LHCN-M2 (cell line): ENCODE measurements at regions not wholly inside any gene's neighbourhood (a gene's known extent, or its start where the extent isn't known, plus 50 kb on each side); places are given as distances from the start of the nearest gene placed in this dataset.
"Not testable (repeated sequence)": the region's sequence is repeated elsewhere in the genome, so short reads cannot be mapped to it uniquely, and the experiment has no call there.

ENCODE experiments used
- DNase-seq: peaks from one replicate; pipeline ENCODE4 v3.0.0-alpha.2; 2012; ENCODE audit warnings: low read depth

DNA sequence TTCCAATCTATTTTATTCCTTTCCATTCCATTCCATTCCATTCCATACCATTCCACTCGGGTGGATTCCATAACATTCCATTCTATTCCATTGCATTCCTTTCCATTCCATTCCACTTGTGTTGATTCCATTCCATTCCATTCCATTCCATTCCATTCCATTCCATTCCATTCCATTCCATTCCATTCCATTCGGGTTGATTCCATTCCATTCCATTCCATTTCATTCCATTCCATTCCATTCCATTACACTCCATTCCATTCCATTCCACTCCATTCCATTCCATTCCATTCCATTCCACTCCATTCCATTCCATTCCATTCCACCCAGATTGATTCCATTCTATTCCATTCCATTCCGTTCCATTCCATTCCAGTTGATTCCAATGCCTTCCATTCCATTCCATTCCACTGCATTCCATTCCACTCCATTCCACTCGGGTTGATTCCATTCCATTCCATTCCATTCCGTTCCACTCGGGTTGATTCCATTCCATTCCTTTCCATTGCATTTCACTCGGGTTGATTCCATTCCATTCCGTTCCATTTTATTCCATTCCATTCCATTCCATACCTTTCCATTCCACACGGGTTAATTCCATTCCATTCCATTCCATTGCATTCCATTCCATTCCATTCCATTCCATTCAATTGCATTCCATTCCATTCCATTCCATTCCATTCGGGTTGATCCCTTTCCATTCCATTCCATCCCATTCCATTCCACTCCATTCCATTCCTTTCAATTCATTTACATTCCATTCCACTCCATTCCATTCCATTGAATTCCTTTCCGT lies 168.4 kb downstream of the CWH43 start:
- peak; percentile 22 for DNase-seq

DNA sequence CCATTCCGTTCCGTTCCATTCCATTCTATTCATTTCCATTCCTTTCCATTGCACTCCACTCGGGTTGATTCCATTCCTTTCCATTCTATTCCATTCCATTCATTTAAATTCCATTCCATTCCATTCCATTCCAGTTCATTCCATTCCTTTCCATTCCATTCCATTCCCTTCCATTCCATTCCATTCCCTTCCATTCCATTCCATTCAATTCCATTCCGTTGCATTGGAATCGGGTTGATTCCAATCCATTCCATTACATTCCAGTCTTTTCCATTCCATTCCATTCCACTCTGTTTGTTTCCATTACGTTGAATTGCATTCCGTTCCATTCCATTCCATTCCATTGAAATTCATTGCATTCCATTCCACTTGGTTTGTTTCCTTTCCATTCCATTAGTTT lies 169.2 kb downstream of the CWH43 start:
- DNase-seq = not testable (repeated sequence)

DNA sequence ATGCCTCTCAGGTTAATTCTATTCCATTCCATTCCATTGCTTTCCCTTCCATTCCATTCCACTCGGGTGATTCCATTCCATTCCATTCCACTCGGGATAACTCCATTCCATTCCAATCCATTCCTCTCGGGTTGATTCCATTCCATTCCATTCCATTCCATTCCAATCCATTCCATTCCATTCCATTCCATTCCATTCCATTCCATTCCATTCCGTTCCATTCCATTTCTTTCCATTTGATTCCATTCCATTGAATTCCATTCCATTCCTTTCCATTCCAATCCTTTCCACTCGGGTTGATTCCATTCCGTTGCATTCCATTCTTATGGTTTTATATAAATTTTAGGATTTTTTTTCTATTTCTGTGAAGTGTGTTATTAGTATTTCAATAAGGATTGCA lies 170.2 kb downstream of the CWH43 start:
- not testable (repeated sequence) for DNase-seq

DNA sequence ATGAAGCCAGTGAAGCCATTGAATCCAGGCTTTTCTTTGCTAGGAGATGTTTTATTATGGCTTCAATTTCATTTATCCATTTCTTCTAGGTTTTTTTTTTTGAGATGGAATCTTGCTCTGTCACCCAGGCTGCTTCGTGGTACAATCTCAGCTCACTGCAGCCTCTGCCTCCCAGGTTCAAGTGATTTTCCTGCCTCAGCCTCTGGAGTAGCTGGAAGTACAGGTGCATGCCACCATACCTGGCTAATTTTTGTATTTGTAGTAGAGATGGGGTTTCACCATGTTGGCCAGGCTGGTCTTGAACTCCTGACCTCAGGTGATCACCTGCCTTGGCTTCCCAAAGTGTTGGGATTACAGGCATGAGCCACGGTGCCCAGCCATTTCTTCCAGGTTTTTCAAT lies 171.6 kb downstream of the CWH43 start:
- not testable (repeated sequence) for DNase-seq

DNA sequence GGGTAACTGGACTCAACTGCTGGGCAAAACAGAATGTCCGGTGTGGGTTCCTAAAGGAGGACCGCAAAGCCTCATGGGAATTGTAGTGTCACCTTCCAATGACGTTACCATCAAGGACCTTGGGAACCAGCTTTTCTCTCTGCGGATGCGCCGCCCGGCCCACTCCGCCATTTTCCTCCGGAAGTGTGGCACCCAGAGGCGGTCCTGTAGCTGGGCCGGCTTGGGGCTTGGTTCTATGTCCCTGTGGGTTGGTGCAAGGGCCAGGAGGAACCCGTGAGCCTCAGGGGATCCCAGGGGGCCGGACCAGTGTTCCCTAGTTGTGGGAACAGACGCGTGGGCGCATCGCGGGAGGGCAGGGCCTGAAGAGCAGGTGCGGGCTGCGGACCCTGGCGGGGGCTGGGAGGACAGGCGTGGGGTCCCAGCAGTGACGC lies 175.1 kb downstream of the CWH43 start:
- DNase-seq = not testable (repeated sequence)

DNA sequence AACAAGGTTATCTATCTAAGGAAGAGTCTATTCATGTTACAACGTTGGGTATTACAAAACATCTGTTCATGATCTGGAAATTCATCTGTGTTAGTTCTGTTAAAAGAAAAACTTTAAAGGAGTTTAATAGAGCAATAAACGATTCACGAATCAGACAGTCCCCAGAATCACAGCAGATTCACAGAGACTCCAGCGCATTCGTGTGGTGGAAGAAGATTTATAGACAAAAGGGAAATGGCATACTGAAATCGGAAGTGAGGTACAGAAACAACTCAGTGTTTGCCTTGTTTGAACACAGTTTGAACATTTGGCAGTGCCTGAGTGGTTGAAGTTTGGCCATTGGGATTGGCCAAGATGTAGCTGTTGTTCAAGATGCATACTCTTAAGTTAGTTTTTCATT lies 178.8 kb downstream of the CWH43 start:
- not testable (repeated sequence) for DNase-seq

DNA sequence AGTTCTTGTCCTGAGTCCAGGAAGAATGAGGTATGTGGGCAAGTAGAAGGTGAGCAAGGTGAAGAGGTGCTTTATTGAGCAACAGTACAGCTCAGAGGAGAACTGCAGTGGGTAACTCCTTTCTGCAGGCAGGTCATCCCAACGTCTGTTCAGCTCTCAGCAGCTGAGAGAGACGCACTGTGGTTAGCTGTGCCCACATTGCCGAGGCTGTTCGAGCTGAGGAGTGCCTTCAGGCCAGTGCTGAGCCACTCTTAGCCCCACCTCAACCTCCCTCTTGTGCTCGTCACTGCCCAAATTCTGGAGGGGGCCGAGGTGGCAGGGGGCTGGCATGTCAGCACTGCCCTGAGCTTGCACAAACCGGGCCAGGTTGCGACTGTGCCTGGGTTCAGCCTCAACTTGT lies 191.8 kb downstream of the CWH43 start:
- DNase-seq = not testable (repeated sequence)

DNA sequence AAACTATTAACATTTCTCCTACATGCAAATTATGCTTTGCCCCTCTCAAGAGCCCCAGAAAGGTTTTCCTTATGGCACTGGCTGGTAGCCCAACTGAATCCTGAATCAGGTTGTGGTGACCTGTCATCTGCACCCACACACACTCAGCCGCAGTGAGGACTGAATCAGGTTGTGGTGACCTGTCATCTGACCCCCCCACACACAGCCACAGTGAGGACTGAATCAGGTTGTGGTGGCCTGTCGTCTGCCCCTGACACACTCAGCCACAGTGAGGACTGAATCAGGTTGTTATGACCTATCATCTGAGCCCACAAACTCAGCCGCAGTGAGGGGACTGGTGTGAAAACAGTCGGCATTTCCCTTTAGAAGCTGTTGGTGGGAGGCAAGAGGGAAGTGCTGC lies 195.0 kb downstream of the CWH43 start:
- not testable (repeated sequence) for DNase-seq

DNA sequence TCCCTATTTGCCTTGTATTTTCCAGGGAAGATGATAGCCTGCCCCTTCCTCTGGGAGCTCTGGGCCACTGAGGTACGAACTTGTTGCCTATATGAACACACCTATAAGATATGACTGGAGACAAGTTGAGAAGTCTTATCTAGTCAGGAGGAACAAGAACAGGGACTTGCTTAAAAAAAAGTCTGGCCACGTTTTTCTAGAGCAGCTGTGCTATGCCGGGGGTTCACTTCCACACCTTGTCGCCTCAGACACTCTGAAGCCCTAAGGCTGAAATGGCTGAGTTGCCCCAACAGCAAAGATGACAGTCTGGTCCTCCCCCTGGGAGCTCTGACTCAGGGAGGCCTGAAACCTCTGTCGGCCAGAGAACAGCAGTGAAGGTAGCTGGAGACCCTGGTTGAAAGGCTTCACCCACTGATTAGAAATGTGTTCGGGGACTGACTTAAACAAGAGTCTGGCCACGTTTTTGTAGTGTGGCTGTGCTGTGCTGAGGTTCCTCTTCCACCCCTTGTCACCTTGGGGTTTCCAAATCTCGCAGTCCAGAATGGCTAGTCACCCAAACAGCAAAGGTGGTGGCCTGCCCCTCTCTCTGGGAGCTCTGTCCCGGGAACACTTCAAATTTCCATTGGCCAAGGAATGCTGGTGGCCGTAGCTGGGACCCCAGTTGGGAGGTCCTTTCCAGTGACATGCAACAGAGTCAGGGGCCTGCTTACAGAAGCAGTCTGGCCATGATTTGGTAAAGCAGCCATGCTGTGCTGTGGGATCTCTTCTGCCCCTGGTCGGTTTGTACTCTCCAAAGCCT lies 225.5 kb downstream of the CWH43 start:
- not testable (repeated sequence) for DNase-seq

DNA sequence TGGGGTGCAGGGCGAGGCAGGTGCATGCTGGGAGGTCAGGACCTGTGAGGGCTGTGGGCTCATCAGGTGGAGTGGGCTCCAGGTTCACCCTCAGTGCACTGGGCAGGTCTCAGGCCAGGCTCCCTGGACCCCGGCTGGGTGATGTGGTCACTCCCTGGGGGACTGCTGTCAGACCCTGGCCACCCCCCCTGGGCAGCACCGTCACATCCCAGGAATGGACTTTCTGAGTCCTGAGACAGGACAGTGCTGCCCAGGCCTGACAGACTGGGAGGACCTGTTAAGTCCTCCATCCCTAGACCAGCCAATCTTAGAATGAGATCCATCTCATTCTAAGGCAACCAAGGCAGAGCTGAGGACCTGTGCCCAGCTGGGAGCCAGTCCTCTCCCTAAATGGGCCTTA lies 227.2 kb downstream of the CWH43 start:
- not testable (repeated sequence) for DNase-seq

DNA sequence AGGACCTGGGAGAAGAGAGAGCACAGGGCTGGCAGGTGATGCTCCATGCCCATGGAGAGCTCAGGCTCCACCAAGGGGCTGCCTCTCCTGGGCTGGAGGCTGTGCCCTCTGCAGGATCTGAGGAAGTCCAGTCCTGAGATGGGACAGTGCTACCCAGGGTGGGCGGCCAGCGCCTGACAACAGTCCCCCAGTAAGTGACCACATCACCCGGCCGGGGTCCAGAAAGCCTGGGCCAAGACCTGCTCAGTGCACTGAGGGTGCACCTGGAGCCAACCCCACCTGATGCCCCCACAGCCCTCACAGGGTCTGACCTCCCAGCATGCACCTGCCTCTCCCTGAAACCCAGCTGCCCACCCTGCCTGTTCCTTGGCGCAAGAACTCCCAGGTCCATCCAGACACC lies 227.7 kb downstream of the CWH43 start:
- DNase-seq = not testable (repeated sequence)

DNA sequence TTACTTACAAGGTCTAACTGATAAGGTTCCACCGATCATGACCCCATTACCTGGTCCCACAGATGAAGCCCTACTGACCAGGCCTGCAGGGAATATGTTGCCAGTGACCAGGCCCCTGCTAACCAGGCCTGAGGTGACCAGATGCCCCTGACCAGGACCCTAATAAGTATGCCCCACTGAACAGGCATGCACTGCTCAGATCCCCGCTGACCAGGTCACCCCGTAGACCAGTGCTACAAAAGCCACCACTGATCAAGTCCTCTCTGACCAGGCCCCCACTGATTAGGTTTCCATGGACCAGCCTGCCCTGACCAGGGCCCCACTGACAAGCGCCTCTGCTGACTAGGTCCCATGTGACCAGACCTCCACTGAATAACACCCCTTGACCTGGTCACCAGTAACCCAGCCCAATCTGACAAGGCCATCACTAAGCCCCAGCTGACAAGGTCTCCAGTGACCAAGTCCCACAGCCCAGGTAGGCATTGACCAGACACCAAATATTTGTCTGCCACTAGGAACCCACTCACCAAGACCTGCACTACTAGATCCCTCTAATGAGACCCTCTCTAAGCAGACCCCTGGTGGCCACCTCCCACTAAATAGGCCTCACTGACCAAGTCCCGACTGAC lies 228.5 kb downstream of the CWH43 start:
- not testable (repeated sequence) for DNase-seq

DNA sequence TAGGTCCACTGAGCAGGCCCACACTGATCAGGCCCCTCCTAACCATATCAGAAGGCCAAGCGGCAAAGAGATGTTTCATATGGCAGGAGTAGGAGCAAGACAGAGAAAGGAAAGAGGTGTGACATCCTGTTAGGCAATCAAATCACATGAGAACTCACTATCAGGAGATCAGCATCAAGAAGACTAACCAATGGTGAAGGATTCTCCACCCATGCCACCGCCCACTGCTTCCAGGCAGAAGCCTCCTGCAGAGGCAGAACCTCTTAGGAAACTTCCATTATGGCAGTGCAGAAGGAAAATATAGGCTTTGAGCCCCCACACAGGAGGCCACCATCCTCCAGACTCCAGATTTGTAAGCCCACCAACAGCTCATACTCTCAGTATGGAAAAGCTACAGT lies 229.0 kb downstream of the CWH43 start:
- DNase-seq = not testable (repeated sequence)

DNA sequence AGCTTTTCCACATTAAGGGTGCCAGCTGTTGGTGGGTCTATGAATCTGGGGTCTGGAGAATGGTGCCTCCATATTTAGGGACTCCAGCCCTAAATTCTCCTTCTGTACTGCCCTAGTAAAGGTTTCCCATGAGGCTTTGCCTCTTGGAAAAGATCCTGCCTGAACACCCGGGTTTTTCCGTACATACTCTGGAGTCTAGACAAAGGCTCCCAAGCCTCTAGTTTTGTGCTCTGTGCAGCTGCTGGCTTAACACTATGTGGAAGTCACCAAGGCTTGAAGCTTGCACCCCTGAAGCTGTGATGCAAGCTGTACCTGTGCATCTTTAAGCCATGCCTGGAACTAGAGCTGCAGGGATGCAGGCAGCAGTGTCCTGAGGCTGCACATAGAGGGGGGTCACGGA lies 230.5 kb downstream of the CWH43 start:
- not testable (repeated sequence) for DNase-seq

DNA sequence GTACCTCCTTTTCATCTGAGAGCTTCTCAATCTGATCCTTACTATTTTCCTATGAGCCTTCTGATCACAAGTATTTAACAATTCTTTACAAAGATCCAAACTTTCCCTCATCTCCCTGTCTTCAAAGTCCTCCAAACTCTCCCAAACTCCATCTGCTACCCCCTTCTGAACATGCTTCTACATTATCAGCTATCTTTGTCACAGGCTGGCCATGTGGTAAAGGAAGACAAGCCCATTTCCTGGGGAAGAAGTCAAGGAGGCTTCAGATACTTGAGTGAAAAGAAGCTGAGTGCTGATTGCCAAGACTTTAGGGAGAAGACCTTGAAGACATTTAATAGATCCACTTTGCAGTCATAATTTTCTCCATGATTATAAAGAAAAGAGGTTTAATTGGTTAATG lies 231.4 kb downstream of the CWH43 start:
- DNase-seq = no peak

DNA sequence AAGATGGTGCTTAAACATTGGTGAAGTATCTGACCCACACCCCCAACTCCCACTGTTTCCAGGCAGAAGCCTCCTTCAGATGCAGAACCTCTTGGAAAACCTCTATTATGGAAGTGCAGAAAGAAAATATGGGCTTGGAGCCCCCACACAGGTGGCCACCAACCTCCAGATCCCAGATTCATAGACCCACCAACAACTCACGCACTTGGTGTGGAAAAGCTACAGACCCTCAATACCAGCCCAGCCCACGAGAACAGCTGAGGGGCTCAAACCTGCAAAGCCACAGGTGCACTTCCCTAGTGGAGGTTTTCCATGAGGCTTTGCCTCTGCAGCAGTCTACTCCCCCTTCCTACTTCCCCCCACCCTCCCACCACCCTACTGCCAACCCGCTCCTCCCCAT lies 232.0 kb downstream of the CWH43 start:
- DNase-seq = not testable (repeated sequence)

DNA sequence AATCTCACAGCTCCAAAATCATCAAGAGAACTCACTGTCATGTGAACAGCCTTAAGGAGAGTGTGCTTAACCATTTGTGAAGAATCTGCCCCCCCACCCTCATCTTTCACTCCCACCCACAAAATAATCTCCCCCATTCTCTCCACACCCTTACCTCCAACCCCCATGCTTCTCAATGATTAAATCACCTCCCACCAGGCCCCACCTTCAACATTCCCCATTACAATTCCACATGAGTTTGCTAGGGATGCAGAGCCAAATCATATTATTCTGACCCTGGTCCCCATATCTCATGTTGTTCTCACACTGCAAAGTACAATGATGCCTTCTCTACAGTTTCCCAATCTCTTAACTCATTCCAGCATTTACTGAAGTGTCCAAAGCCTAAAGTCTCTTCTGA lies 232.9 kb downstream of the CWH43 start:
- DNase-seq = not testable (repeated sequence)

DNA sequence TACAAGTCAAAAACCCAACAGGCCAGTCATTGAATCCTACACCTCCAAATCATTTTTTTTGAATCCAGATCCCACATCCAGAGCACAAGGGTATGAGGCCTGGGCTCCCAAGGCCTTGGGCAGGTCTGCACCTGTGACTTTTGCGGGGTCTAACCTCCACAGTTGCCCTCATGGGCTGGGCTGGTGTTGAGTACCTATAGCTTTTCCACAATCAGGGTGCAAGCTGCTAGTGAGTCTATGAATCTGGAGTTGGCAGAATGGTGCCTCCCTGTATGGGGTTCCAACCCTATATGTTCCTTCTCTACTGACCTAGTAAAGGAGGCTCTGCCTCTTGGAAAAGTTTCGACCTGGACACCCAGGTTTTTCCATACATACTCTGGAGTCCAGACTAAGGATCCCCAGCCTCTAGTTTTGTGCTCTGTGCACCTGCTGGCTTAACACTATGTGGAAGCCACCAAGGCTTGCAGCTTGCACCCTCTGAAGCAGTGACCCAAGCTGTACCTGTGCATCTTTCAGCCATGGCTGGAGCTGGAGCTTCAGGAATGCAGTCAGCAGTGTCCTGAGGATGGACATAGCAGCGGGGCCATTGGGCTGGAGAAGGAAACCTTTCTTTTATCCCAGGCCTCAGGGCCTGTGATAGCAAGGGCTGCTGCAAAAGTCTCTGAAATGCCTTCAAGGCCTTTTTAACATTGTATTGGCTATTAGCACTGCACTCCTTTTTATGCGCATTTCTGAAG lies 233.6 kb downstream of the CWH43 start:
- not testable (repeated sequence) for DNase-seq

DNA sequence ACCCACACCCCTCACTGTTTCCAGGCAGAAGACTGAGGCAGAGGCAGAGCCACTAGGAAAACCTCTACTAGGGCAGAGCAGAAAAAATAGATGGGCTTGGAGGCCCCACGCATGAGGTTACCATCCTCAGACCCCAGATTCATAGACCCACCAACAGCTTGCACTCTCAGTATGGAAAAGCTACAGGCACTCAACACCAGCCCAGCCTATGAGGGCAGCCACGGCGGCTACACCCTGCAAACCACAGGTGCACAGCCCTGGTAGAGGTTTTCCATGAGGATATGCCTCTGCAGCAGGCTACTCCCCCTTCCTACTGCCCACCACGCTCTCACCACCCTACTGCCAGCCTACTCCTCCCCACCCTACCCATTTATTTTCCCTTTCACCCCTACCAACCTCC lies 235.1 kb downstream of the CWH43 start:
- DNase-seq = no peak

DNA sequence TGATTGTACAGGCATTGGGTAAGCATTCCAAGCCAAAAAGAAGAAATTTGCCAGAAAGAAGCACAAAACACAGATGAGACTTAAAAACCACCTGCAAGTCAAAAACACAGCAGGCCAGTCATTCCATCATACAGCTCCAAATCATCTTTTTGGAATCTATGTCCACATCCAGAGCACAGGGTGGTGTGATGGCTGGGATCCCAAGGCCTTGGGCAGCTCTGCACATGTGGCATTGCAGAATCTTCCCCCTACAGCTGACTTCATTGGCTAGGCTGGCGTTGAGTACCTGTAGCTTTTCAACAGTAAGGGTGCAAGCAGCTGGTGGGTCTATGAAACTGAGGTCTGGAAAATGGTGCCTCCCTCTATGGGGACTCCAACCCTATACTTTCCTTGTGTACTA lies 236.7 kb downstream of the CWH43 start:
- not testable (repeated sequence) for DNase-seq

DNA sequence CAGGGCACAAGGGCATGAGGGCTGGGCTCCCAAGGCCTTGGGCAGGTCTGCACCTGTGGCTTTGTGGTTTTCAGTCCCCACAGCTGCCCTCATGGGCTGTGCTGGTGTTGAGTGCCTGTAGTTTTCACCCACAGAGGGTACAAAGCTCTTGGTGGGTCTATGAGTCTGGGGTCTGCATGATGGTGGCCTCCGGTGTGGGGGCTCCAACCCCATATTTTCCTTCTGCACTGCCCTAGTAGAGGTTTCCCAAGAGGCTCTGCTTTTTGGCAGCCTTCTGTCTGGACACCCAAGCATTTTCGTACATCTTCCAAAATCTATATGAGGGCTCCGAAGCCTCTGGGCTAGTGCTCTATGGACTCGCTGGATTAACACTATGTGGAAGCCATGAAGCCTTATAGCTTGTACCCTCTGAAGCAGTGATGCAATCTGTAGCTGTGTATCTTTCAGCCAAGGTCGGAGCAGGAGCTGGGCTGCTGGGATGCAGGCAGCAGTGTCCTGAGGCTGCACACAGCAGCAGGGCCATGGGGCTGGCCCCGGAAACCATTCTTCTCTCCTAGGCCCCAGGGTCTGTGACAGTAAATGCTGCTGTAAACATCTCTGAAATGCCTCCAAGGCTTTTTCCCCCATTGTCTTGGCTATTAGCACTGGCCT lies 240.3 kb downstream of the CWH43 start:
- not testable (repeated sequence) for DNase-seq
